Endodermal cell (in vitro differentiated cells): ENCODE measurements at regions not wholly inside any gene's neighbourhood (a gene's known extent, or its start where the extent isn't known, plus 50 kb on each side); places are given as distances from the start of the nearest gene placed in this dataset.

ENCODE experiments used
- DNase-seq: peaks from one replicate; pipeline ENCODE4 v3.0.0-alpha.2; 2017
- H3K27ac ChIP-seq: 2 replicates; pipeline ENCODE4 v1.5.1; 2013; ENCODE audit warnings: mild to moderate bottlenecking, low read depth, low read length, moderate library complexity
- H3K27me3 ChIP-seq: 2 replicates; pipeline ENCODE4 v1.6.1; 2013; ENCODE audit warnings: mild to moderate bottlenecking, low read length, moderate library complexity; ENCODE audit not compliant: insufficient read depth, control insufficient read depth, poor library complexity, severe bottlenecking
- H3K36me3 ChIP-seq: 2 replicates; pipeline ENCODE4 v1.7.0; 2013; ENCODE audit warnings: mild to moderate bottlenecking, low read length, moderate library complexity; ENCODE audit not compliant: control insufficient read depth, insufficient read depth
- H3K4me1 ChIP-seq: one replicate; pipeline ENCODE4 v1.7.0; 2013; ENCODE audit warnings: low read length; ENCODE audit not compliant: control insufficient read depth, insufficient read depth
- H3K4me3 ChIP-seq: 2 replicates; pipeline ENCODE4 v1.5.1; 2013; ENCODE audit warnings: mild to moderate bottlenecking, low read length, moderate library complexity
- H3K9ac ChIP-seq: 2 replicates; pipeline ENCODE4 v1.6.1; 2013; ENCODE audit warnings: mild to moderate bottlenecking, low read length, moderate library complexity; ENCODE audit not compliant: poor library complexity, severe bottlenecking; ENCODE audit errors: extremely low read depth
- H3K9me3 ChIP-seq: 2 replicates; pipeline ENCODE4 v1.6.1; 2013; ENCODE audit warnings: mild to moderate bottlenecking, low read length, moderate library complexity; ENCODE audit not compliant: control insufficient read depth
- H3K27ac Mint-ChIP-seq: 2 replicates; pipeline ENCODE4 v1.8.0; 2020; ENCODE audit warnings: mixed read lengths
- H3K27me3 Mint-ChIP-seq: 2 replicates; pipeline ENCODE4 v1.8.0; 2021; ENCODE audit warnings: mild to moderate bottlenecking, mixed read lengths; ENCODE audit not compliant: insufficient read depth
- H3K36me3 Mint-ChIP-seq: 2 replicates; pipeline ENCODE4 v1.8.0; 2020; ENCODE audit warnings: low read depth, mixed read lengths
- H3K4me1 Mint-ChIP-seq: 2 replicates; pipeline ENCODE4 v1.8.0; 2020; ENCODE audit warnings: mixed read lengths
- H3K4me3 Mint-ChIP-seq: 2 replicates; pipeline ENCODE4 v1.8.0; 2020; ENCODE audit warnings: mild to moderate bottlenecking, moderate library complexity, mixed read lengths
- H3K9me3 Mint-ChIP-seq: 2 replicates; pipeline ENCODE4 v1.8.0; 2020; ENCODE audit warnings: mild to moderate bottlenecking, mixed read lengths
- CTCF ChIP-seq: fragments of 200-600 bp; sonication (generic); conservative IDR thresholded peaks from 2 replicates; pipeline ENCODE4 v1.5.0; 2021; ENCODE audit warnings: antibody characterized with exemption, mild to moderate bottlenecking
- WGBS, 2 experiments: methylation state at CpG; one replicate each; pipeline versions ENCODE4 v1.1.5 to v1.1.7; 2013; ENCODE audit warnings: missing lambda C conversion rate in 2 of 2, mixed read lengths in 1 of 2; ENCODE audit not compliant: insufficient coverage in 1 of 2, insufficient read length in 1 of 2; 5-methylcytosine and 5-hydroxymethylcytosine counted together

GRCh38 chr15:38992930-38993329 lies 428.3 kb upstream of the RASGRP1 start:
- H3K9ac ChIP-seq: no peak overlapping the region
- Mint-ChIP-seq H3K4me1 (peaks cover 10% of the 10 kb centered on the region), H3K27ac (no peak overlapping the region), H3K9me3 (no peaks in the 10 kb centered on the region), H3K27me3 (peaks cover 2% of the 10 kb centered on the region), H3K36me3 (no peaks in the 10 kb centered on the region), H3K4me3 (no peak overlapping the region)
- no peaks in the 10 kb centered on the region for H3K9me3 ChIP-seq
- WGBS, 2 experiments: 88 to 90% methylated on average over 2 of the region's 2 CpGs
- no peak overlapping the region for H3K4me3 ChIP-seq
- H3K27me3 ChIP-seq: peaks cover 21% of the 10 kb centered on the region
- DNase-seq: no peak
- no peak for TF ChIP-seq CTCF
- no peaks in the 10 kb centered on the region for H3K36me3 ChIP-seq
- no peaks in the 10 kb centered on the region for H3K4me1 ChIP-seq
- no peak overlapping the region for H3K27ac ChIP-seq

- Mint-ChIP-seq H3K27ac (no peak overlapping the region), H3K36me3 (no peaks in the 10 kb centered on the region), H3K4me1 (peaks cover 10% of the 10 kb centered on the region), H3K27me3 (peaks cover 2% of the 10 kb centered on the region), H3K4me3 (no peak overlapping the region), H3K9me3 (no peaks in the 10 kb centered on the region)
- TF ChIP-seq CTCF: no peak
- peaks cover 34% of the 10 kb centered on the region for H3K27me3 ChIP-seq
- WGBS, 2 experiments: 65 to 71% methylated on average over 2 of the region's 2 CpGs
- no peak for DNase-seq
- H3K36me3 ChIP-seq: no peaks in the 10 kb centered on the region
- H3K27ac ChIP-seq: no peak overlapping the region
- no peak overlapping the region for H3K9ac ChIP-seq
- no peaks in the 10 kb centered on the region for H3K4me1 ChIP-seq
- H3K9me3 ChIP-seq: no peaks in the 10 kb centered on the region
- no peak overlapping the region for H3K4me3 ChIP-seq
These were observed 429.7 kb upstream of the RASGRP1 start for GRCh38 chr15:38994310-38994709.

DNA sequence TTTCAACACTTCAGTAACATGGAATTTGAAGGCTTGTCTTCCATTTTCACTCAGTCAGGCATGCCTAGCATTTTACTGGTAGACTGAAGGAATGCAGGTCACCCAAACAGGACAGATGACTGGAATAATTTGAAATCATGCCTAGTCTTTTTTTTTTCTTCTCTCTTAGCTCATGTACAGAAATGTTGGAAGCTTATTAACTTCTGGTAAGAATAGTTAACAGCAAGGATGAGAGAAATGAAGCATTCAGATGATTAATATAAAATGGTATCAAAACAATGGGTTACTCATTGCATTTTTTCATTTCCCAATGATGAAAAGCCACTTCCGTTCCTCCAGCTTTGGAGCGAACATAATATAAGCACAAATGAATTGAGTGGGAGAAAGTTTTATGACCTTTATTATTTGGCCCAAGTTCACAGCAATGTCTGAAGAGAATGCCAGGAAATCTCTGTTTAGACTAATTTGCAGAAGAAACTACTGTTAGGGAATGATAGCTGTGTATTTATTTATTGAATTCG lies 431.6 kb upstream of the RASGRP1 start:
- 100% methylated on average over 1 to 2 of the region's 3 CpGs for WGBS, 2 experiments
- H3K36me3 ChIP-seq: no peaks in the 10 kb centered on the region
- no peak overlapping the region for H3K4me3 ChIP-seq
- H3K9me3 ChIP-seq: no peaks in the 10 kb centered on the region
- peaks cover 47% of the 10 kb centered on the region for H3K27me3 ChIP-seq
- H3K9ac ChIP-seq: no peak overlapping the region
- H3K4me1 ChIP-seq: no peaks in the 10 kb centered on the region
- Mint-ChIP-seq H3K27ac (no peak overlapping the region), H3K4me1 (peaks cover 12% of the 10 kb centered on the region), H3K36me3 (no peaks in the 10 kb centered on the region), H3K27me3 (peaks cover 5% of the 10 kb centered on the region), H3K9me3 (peaks cover 2% of the 10 kb centered on the region), H3K4me3 (no peak overlapping the region)
- no peak for DNase-seq
- no peak overlapping the region for H3K27ac ChIP-seq
- no peak for TF ChIP-seq CTCF
